Myocyte (in vitro differentiated cells): ENCODE measurements at regions not wholly inside any gene's neighbourhood (a gene's known extent, or its start where the extent isn't known, plus 50 kb on each side); places are given as distances from the start of the nearest gene placed in this dataset.
"Not testable (repeated sequence)": the region's sequence is repeated elsewhere in the genome, so short reads cannot be mapped to it uniquely, and the experiment has no call there.

ENCODE experiments used
- DNase-seq: peaks from one replicate; pipeline ENCODE4 v3.0.0-alpha.2; 2012; ENCODE audit warnings: low read depth

- no peak for DNase-seq
Observed at GRCh38 chr16:6749698-6750097, 582.9 kb upstream of the RBFOX1 start.

DNA sequence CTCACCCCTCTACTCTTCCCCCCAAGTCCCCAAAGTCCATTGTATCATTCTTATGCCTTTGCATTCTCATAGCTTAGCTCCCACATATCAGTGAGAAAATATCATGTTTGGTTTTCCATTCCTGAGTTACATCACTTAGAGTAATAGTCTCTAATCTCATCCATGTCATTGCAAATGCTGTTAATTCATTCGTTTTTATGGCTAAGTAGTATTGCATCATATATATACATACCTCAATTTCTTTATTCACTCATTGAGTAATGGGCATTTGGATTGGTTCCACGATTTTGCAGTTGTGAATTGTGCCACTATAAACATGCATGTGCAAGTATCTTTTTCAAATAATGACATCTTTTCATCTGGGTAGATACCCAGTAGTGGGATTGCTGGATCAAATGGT is 596.3 kb upstream of the RBFOX1 start:
- not testable (repeated sequence) for DNase-seq

DNA sequence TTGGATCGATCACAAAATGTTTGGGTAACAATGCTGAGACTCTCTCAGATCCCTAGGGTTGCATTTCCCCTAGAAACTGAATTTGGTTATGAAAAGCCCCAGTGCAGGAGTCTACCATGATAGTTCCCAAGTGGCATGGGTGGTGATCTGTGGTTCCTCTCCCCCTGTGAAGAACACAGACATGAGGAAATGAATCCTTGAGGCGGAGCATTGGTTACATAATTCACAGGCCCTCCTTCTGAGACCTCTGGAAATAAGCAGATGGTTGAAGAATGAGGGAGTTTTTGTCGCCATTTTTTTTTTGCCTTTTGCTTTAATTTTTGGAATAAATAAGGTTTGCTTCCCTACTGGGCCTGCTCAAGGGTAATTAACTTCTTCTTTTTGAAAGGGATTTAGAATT is 597.0 kb upstream of the RBFOX1 start:
- no peak for DNase-seq

- DNase-seq, result no peak
Observed at GRCh38 chr16:6732166-6732565, 600.5 kb upstream of the RBFOX1 start.

- no peak for DNase-seq
Observed at GRCh38 chr16:6728381-6728780, 604.3 kb upstream of the RBFOX1 start.

GRCh38 chr16:6726621-6727020 is 606.0 kb upstream of the RBFOX1 start:
- no peak for DNase-seq

DNA sequence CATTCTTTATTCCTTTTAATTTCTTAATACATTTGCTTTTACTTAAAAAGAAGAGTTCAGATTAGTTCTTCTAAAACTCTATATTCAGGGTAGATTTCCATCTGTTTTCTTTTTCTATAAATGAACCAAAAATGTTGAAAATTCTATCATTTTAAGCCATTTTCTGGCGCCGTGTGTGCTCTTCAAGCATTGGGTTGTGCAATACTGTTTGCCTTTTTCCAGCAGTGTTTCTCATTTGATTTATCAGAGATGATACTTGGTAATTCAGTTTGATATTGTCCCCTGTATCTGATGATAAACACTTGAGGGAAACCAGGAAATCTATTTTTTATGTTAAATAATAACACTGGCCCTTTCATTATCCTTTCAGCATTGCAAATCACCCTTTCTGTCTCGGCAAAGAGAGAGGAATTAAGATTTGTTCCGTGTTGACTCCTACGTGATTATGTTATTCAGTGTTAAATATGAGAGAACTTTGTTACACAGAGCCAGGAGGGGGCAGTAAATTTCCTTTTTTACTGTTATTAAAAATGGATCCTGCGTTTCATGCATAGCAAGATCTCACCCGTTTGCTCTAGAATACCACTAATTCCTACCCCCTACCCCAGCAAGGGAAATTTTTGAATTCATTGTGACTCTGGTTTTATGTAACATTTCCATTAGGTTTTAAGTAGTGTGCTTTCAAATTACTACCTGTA is 606.9 kb upstream of the RBFOX1 start:
- DNase-seq, result no peak

DNA sequence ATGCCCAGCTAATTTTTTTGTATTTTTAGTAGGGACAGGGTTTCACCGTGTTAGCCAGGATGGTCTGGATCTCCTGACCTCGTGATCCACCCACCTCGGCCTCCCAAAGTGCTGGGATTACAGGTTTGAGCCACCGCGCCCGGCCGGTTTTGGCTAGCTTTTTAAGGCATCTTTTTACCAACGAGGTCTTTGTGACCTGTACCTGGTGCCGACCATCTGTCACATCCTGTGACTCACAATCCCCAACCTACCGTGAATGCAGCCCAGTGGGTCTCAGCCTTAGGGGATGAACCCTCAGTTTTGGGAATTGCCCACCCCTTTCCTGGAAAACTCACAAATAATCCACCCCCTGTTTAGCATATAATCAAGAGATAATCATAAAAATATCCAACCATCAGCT is 607.4 kb upstream of the RBFOX1 start:
- DNase-seq, result not testable (repeated sequence)

DNA sequence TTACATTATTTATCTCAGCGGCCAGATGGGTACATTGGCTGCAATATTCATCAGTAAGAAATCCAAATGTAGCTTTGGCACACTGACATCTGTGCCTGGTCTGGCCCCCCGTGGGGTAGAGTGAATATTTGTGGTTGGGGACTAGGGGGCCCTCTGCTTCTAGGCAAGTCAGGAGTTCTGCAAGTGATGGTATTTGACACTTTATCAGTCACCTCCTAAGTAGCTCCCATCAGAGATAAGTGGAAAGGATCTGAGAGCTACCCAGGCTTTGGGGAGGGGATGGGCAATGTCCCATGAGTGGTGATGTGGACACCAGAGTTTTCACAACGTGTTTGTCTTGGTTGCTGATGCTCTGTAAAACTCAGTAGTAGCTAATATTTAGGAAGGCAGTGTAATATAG is 609.9 kb upstream of the RBFOX1 start:
- DNase-seq, result no peak

GRCh38 chr16:6714510-6714909 is 618.1 kb upstream of the RBFOX1 start:
- DNase-seq, result no peak

GRCh38 chr16:6709736-6710135 is 622.9 kb upstream of the RBFOX1 start:
- no peak for DNase-seq

- DNase-seq, result no peak
Observed at GRCh38 chr16:6708576-6709215, 623.9 kb upstream of the RBFOX1 start.

GRCh38 chr16:6704306-6704930 is 628.2 kb upstream of the RBFOX1 start:
- DNase-seq, result no peak

- no peak for DNase-seq
Observed at GRCh38 chr16:6701096-6701495, 631.5 kb upstream of the RBFOX1 start.

DNA sequence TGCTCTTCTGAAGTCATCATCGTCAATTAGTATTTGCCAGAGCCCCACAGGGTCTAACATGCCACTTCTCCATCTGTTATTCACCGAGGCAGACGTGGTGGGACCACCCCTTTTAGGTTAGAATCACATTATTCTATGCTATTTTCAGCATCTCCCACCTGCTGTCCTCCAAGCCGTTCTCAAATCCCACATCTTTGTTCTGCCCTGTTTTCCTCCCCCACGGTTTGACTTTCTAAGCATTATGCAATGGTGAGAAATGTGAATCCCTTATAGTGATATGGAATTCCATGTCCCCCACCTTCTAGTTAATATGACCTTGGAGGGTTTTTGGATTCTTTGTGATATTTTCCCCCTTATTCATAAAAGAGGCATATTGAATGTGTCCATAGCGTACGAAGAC is 634.1 kb upstream of the RBFOX1 start:
- no peak for DNase-seq

DNA sequence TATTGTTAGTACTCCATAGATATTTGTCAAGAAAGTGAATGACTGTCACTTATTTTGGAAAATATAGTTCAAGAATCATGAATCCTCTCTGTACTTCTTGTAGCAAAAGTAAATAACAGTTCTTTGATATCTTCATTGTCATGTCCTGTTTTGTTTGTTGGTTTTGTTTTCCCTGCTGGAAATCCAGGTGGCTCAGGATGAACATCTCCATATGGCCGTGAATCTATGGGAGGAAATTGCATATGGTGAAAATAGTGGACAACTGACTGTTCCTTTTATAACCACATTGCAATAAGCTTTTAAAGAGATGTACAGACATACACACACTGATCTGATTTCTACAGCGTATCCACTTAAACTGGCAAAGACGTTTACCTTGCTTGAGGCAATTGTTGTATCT is 637.0 kb upstream of the RBFOX1 start:
- DNase-seq, result no peak

- DNase-seq, result no peak
Observed at GRCh38 chr16:6694636-6695035, 638.0 kb upstream of the RBFOX1 start.

DNA sequence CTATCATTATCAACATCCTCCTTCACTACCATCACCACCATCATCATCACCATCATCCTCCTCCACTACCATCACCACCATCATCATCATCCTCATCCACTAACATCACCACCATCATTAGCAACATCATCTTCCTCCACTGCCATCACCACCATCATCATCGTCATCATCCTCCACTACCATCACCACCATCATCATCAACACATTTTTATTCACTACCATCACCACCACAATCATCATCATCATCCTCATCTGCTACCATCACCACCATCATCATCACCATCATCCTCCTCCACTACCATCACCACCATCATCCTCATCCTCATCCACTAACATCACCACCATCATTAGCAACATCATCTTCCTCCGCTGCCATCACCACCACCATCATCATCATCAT is 639.2 kb upstream of the RBFOX1 start:
- DNase-seq, result not testable (repeated sequence)

DNA sequence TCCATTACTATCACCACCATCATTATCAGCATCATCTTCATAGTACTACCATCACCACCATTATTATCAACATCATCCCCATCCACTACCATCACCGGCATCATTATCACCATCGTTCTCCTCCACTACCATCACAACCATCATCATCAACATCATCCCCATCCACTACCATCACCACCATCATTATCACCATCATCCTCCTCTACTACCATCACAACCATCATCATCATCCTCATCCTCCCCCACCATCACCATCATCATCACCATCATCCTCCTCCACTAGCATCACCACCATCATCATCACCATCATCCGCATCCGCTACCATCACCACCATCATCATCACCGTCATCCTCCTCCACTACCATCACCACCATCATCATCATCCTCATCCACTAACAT is 639.8 kb upstream of the RBFOX1 start:
- DNase-seq, result no peak

DNA sequence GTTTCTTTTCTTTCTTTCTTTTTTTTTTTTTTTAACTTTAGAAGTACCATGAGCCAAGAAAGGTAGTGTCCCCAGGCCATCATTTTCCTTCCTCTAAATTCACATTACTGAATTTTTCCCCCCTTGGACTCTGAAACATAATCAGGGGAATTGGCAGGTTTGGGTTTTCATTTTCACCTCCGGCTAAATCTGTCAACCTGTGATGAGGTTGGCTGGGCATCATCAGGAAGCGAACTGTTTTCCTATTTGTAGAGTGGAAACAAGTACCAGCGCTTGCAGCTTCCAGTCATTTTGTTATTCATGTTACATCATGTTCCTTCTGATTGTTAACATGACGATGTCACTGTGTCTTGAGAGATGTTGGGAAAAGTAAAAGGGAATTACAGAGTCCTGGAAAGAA is 641.9 kb upstream of the RBFOX1 start:
- DNase-seq, result no peak

- DNase-seq, result no peak
Observed at GRCh38 chr16:6689643-6690042, 643.0 kb upstream of the RBFOX1 start.

GRCh38 chr16:6687593-6687992 is 645.1 kb upstream of the RBFOX1 start:
- DNase-seq, result no peak
